IPS-NIHi7 (cell line): ENCODE measurements at regions not wholly inside any gene's neighbourhood (a gene's known extent, or its start where the extent isn't known, plus 50 kb on each side); places are given as distances from the start of the nearest gene placed in this dataset.
A peak's percentile ranks its signal among the peaks of the same experiment; 100 is the strongest.

Source experiments
- DNase-seq: peaks from one replicate; pipeline ENCODE4 v3.0.0; 2012; ENCODE audit warnings: mixed read lengths; ENCODE audit errors: extremely low spot score

DNA sequence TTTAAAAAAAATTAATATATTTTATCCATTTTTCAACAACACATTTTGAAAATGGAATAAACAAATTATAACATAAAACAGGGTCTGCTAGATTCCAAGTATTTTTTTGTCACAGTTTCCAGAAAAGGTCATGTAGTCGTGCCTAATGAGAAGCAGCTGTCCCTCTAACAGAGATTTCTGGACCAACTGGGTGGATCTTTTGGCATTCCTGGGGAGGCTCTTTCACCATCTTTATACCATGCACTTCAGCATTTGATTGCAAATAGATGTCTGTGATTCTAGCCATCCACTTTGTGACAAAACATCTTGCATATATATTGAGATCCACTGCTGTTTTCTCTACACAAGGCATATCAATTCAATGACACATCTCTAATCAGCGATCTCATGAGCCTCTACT is 210.7 kb upstream of the LDB2 start:
- DNase-seq, result no peak

DNA sequence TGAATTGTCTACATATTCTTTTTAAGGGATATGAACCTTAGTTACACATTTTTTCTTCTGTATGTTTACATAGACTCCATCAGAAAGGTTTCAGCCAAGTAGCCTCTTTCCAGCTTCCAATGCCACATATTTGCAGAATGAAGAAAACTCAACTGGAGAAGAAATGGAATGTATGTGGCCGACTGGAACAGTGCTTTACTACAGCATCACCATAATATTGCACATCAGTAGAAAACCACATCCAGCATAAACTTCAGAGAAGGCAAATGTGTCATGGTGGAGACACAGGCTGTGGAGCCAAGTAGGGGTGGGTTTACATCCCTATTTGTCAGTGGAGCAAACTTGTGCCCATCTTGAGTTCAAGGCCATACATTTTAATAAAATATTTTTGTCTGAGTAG is 204.8 kb upstream of the LDB2 start:
- DNase-seq, result no peak

DNA sequence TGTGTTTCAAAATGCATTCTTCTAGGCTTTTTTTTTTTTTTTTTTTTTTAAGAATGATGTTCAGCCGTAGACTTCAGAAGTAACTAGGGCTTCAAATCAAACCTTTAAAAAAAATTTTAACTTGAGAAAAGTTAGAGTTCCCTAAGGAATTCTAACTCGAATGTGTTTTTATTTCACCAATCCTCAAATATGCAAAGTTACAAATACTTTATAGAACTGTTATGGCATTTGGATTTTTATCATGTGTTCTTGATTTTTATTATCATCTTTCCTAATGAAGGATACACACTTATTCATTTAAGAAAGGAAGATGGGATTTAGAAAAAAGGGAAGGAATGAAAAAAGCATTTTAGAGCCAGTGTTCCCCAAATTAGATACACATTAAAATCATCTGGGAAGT is 200.6 kb upstream of the LDB2 start:
- no peak for DNase-seq

DNA sequence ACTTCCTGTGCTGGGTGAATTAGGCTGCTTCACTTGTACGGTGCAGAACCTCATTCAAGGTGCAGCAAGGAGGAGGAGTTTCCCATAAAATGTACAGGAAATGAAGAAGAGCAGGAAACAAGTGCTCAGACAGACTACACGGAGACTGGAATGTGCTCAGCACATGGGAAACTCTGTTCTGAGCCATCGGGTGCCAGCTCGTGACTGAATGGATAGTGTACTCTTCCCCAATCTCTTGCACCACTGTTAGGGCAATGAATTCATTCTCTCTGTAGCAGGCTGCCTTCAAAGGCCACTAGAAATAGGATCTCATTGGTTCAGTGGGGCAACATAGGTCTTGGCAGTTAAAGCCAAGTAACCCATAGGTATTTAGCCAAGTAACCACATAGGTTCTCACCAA is 200.0 kb upstream of the LDB2 start:
- DNase-seq, result no peak

- no peak for DNase-seq
Observed at GRCh38 chr4:17097362-17097761, 198.9 kb upstream of the LDB2 start.

DNA sequence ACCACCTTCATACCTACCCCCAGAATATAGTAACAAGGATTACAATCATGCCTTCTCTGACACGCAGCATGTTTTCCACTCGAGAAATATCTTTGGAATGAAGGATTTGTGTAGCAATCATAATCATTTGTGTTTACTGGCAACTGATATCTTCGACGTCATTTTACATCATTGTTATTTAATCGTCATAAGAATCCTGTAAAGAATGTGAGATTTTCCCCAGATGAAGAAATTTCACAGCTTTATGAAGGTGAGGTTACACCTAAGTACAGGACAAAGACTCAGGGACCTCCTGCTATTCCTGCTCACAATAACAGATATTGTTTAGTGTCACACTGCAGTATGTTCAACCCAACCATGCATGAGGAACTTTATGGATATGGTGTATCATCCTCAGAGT is 198.2 kb upstream of the LDB2 start:
- no peak for DNase-seq

- DNase-seq, result no peak
Observed at GRCh38 chr4:17095771-17096170, 197.3 kb upstream of the LDB2 start.

DNA sequence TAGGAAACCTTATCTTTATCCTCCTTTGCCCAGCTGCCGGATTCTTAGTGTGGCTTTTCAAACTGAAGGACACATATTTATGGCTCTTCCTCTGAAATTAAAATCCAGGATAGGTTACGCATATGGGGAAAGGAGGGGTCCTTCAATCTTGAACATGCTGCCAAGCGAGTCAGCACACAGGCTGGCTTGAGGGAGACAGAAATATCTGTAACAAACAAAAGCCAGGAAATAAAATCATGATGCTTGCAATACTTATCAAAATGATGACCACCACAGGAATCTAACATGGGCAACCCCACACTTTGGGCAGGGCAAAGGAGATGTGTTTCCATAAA is 196.4 kb upstream of the LDB2 start:
- no peak for DNase-seq

DNA sequence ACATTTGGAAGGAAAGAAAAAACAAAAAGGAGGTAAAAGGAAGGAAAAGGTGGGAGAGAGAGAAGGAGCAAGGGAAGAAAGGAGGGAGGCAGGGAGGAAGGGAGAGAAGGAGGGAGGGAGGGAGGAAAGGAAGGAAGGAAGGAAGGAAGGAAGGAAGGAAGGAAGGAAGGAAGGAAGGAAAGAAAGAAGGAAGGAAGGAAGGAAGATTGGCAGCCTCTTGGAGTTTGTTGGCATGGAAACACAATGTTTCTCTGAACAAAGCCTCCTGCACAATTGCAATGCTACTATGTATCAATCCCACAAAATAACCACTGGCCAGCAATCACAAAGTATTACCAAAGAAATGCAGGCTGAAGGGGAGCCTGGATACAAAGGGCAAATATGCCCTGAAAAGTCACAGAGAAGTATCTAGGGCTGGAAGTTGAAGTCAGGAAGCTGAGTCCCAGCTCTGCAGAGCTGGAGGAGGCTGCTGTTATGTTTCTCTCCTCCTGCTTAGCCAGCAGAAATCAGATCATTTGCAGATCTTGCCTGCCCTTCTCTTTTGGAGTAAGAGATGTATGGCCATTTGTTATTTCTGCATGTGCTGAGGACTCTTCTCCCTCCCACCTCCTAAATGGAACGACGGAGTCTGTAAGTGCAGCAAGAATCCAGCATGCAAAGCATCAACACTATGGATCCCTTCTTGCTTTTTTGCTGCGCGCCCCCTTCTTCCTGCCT is 195.9 kb upstream of the LDB2 start:
- no peak for DNase-seq

- no peak for DNase-seq
Observed at GRCh38 chr4:17093481-17093880, 195.0 kb upstream of the LDB2 start.

GRCh38 chr4:17092736-17093437 is 194.4 kb upstream of the LDB2 start:
- no peak for DNase-seq

DNA sequence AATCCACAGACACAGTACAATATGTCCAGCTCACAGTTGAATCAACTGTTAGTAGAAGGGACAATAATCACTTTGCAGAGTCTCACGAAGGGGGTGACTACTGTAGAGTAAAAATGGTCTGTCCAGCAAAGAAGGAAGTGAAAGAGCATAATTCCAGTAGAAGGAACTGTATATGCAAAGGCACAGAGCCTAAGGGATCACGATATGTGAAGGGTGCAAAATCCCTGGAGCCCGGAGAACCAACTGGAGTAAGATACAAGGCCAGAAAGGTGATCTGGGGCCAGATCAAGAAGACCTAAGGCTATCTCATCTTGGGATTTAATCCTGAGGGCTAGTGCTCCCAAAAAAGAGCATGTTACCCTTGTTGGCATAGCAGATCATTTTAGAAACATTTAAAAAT is 192.7 kb upstream of the LDB2 start:
- DNase-seq, result no peak

DNA sequence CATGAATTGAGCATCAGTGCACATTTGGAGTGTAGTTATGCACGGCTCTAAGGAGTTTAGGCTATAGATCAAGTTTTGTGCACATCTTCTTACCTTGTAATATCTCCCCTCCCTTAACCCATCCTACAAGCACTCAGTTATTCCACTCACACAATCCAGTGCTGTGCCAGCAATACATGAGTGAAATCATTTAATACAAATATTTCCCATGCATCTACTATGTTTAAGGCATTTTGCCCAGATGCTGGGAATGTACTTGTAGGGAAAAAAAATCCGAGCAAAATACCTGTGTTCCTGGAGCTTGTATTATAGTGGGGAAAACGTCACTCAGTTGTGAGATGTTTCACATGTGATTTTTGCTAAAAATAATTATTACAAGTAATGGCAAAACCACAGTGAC is 191.6 kb upstream of the LDB2 start:
- DNase-seq, result no peak

DNA sequence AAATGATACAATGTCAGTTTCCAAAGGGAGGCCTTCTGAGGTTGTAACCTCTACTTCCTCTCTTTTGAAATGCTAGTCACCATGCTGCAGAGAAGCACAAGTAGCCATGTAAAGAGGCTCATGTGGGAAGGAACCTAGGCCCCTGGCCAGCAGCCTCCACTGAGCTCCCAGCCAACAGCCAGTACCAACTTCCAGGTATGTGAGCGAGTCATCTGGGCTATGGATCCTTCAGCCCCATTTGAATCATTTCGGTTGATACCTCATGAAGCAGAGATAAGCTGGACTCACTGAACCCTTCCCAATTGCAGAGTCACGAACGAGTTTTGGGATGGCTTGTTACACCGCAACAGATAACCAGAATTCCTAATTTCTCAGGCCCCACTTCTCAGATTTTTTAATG is 187.0 kb upstream of the LDB2 start:
- DNase-seq, result no peak

DNA sequence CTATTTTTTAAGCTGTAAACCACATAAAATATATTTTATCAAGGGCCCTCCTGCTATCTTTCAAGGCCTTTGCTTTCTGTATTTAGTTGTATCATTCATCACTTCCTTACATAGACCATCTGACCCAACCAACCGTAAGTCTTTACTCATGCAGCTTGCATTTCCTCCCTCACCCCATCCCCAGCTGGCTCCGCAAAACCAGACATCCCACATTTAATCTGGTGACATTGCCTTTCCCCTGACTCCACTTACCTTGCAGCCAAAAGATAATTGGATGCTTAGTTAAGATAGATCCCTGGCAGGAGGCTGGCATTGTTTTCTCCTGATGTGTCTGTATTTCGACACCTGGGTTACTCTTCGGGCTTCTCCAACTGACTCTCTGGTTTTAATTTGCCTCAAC is 183.7 kb upstream of the LDB2 start:
- no peak for DNase-seq

DNA sequence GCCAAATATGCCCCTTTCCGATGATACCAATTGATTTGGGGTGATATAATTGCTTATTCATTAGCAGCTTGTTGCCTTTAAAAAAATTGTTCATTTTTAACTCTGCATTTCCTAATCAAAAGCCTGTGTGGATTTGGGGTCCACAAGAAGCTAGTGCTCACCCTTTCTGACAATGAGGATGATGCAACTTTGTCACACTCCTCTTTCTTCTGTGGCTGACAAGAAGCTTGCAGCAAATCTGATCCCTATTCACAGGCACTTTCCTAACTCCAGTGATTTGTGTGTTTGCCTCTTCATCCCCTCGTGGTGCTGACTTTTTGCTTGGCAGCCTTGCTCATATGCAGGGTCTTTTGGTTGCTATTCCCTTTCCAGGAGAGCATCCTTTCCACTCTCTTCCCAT is 182.7 kb upstream of the LDB2 start:
- no peak for DNase-seq

DNA sequence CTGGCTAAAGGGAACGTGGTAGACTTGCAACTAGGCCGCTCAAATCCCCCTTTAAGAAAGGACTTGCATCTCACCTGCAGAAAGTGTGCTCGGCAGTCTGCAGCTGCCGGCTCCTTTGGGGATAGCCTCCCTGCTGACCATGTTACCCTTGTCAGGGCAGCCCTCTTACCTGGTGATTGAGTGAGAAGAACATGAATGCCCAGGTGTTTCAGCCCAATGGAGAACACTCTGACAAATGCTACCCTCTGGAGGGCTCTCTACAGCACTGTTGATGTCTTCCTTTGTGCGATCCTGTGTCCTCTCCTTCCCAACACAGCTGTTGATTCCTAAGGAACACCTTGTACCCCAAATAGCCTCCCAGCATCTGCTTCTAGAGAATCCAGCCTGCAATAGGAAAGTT is 178.7 kb upstream of the LDB2 start:
- no peak for DNase-seq

- no peak for DNase-seq
Observed at GRCh38 chr4:17072483-17072882, 174.0 kb upstream of the LDB2 start.

DNA sequence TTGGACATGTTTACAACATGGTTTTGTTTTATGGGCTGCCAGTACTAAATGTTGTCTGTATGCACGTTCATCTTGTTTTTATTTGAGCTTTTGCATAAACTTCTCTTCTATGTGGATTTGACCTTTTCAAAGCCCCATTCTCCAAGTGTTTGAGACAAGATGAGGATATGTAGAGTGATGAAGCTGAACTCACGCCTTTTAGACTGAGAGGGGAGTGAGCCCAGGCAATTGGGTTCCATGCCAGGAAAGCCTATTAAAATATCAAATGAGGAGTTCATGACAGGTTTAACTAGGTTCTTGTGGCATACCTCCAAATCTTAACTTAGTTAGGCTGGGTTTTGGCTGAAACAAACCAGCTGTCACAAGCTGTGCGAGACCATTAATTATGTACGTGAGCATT is 170.4 kb upstream of the LDB2 start:
- no peak for DNase-seq

DNA sequence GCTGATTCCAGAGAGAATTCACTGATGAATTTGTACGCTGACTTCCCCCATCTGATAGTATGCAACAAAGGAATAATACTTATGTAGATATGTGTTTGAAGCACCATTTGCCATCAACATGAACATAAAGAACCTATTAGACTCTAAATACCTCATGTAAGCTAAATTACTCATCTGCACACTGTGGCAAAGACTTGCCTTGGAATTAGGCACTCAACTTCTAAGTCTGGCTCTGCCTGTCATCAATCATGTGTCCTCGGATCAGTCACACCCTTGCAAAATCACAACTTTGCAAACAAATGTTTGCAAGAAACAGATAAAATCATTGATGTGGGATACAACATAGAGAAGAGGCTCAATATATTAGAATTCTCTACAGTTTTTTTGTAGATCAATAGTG is 169.9 kb upstream of the LDB2 start:
- DNase-seq, result no peak

GRCh38 chr4:17066972-17067371 is 168.5 kb upstream of the LDB2 start:
- DNase-seq, result peak; percentile 38

GRCh38 chr4:17066236-17066635 is 167.8 kb upstream of the LDB2 start:
- DNase-seq, result no peak

DNA sequence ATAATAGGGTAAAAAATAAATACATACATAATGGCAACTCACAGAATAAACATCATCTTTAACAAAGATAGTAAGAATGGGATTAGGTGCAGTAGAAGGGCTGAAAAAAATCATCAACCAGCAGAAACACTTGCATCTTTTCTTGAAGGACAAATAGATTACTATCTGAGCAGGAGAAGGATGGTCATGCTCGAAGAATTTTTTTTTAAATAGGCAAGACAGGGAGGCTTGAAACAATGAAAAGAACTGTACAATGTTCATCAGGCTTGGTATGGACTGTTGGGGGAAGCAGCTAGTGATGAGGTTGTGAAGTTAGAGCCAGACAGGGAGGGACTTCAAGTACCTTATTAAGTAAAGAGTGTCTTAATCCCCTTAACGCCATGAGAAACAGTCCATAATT is 167.4 kb upstream of the LDB2 start:
- no peak for DNase-seq

GRCh38 chr4:17064959-17065358 is 166.5 kb upstream of the LDB2 start:
- no peak for DNase-seq
